Activated CD8-positive, alpha-beta memory T cell treated with anti-CD3 and anti-CD28 coated beads, Interleukin-2, amount 10 ng/mL, durations not matched to agents 7 days and 5 days (primary cell): ENCODE measurements at regions not wholly inside any gene's neighbourhood (a gene's known extent, or its start where the extent isn't known, plus 50 kb on each side); places are given as distances from the start of the nearest gene placed in this dataset.
"Not testable (repeated sequence)": the region's sequence is repeated elsewhere in the genome, so short reads cannot be mapped to it uniquely, and the experiment has no call there.

Experiments
- ATAC-seq: fragments of 150-1000 bp; cut with Tn5 transposase; one replicate; pipeline ENCODE4 v1.10.0; 2021; ENCODE audit warnings: moderate library complexity
- CTCF ChIA-PET: fragments of 350-600 bp; sonication (Branson Sonifier 250); formaldehyde crosslinking; loops from one replicate; lab custom pipeline; 2021; ENCODE audit warnings: antibody characterized with exemption; lab: Charles Lee
- DNase-seq: peaks from one replicate; pipeline ENCODE4 v3.0.0-alpha.2; 2020
- H3K27ac Mint-ChIP-seq: one replicate; pipeline ENCODE4 v1.8.0; 2021; ENCODE audit warnings: mild to moderate bottlenecking, mixed read lengths
- H3K27me3 Mint-ChIP-seq: one replicate; pipeline ENCODE4 v1.8.0; 2021; ENCODE audit warnings: mixed read lengths
- H3K36me3 Mint-ChIP-seq: one replicate; pipeline ENCODE4 v1.8.0; 2021; ENCODE audit warnings: mild to moderate bottlenecking, mixed read lengths
- H3K4me1 Mint-ChIP-seq: one replicate; pipeline ENCODE4 v1.8.0; 2021; ENCODE audit warnings: mixed read lengths
- H3K4me3 Mint-ChIP-seq: one replicate; pipeline ENCODE4 v1.8.0; 2021; ENCODE audit warnings: mild to moderate bottlenecking, moderate library complexity, mixed read lengths
- H3K9me3 Mint-ChIP-seq: one replicate; pipeline ENCODE4 v1.8.0; 2022; ENCODE audit warnings: low read depth, mixed read lengths

GRCh38 chr5:143920772-143921171 lies 108.8 kb downstream of the HMHB1 start:
- Mint-ChIP-seq H3K4me1 (peaks cover 7% of the 10 kb centered on the region), H3K9me3 (no peaks in the 10 kb centered on the region), H3K27me3 (peaks cover 17% of the 10 kb centered on the region), H3K36me3 (no peaks in the 10 kb centered on the region), H3K4me3 (no peak overlapping the region), H3K27ac (no peak overlapping the region)
- no peak for ATAC-seq
- no peak for DNase-seq
- CTCF ChIA-PET, result no interaction called here

GRCh38 chr5:143921525-143922311 lies 109.8 kb downstream of the HMHB1 start:
- Mint-ChIP-seq H3K27me3 (peaks cover 7% of the 10 kb centered on the region), H3K4me1 (peaks cover 7% of the 10 kb centered on the region), H3K4me3 (no peak overlapping the region), H3K36me3 (no peaks in the 10 kb centered on the region), H3K27ac (no peak overlapping the region), H3K9me3 (no peaks in the 10 kb centered on the region)
- CTCF ChIA-PET, result no interaction called here
- DNase-seq (no peak), ATAC-seq (no peak)

DNA sequence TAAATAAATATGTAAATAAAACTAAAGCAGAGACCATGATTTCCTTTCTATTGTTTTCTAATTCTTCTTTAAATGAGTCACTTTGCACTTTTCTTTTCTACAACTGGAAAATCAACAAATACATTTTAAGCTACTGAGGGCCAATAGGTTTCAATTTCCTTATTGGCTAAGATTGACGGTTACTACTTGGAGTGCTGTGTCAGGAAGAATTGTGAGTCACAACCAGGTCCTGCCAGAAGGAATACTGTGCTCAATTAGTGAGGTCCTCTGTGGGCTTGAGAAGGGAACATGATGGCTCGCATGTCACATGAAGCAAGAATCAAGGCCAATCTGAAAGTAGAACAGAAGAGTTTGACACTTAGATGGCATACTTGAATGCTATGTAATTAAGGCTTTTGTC lies 110.8 kb downstream of the HMHB1 start:
- Mint-ChIP-seq H3K4me3 (no peak overlapping the region), H3K27me3 (peaks cover 2% of the 10 kb centered on the region), H3K27ac (no peak overlapping the region), H3K9me3 (no peaks in the 10 kb centered on the region), H3K4me1 (peaks cover 7% of the 10 kb centered on the region), H3K36me3 (no peaks in the 10 kb centered on the region)
- ATAC-seq (no peak), DNase-seq (no peak)
- CTCF ChIA-PET, result no interaction called here

GRCh38 chr5:143923634-143924266 lies 111.8 kb downstream of the HMHB1 start:
- H3K4me3 Mint-ChIP-seq, result no peak overlapping the region
- CTCF ChIA-PET, result interaction anchor here (0.6 kb wide), 1 partner anchor 230 kb away, joined by 3 read pairs; no protein-coding TSS in a partner anchor
- H3K9me3 Mint-ChIP-seq, result peaks cover 1% of the 10 kb centered on the region
- ATAC-seq (peak; percentile 47), DNase-seq (no peak)
- no peaks in the 10 kb centered on the region for H3K36me3 Mint-ChIP-seq
- H3K27me3 Mint-ChIP-seq, result no peaks in the 10 kb centered on the region
- H3K4me1 Mint-ChIP-seq, result peaks cover 7% of the 10 kb centered on the region
- no peak overlapping the region for H3K27ac Mint-ChIP-seq

DNA sequence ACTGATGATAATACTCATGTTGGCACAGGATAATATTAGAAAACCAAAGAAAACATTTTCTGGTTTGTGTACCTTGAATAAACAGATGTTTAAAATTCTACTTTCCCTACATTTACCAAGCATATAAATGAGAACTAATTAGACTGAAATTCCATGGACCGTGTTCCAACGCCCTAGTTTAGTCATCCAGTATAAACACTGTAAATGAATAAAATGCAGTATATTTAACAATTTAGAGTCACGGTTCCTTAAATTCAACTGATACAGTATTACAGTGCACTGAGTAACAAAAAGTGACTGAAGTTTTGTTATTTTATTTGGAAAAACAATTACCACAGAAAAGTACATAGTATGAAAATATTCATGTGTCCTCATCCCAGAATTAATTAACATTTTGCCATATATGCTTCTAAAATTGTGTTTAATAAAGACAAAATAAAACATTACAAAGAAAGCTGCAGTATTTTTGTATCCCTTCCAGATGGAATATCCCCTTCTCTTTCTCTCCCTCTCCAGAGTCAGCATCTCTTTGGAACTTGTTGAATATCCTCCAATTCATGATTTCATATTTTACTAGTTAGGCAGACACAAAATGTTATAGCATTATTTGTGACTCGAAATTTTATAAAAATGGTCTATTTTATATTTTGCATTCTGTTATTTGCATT lies 112.5 kb downstream of the HMHB1 start:
- no peak for ATAC-seq
- CTCF ChIA-PET, result interaction anchor here (0.6 kb wide), 1 partner anchor 231 kb away, joined by 3 read pairs; no protein-coding TSS in a partner anchor

GRCh38 chr5:143924979-143925325 lies 113.0 kb downstream of the HMHB1 start:
- H3K4me3 Mint-ChIP-seq, H3K27ac Mint-ChIP-seq, DNase-seq, H3K4me1 Mint-ChIP-seq, H3K27me3 Mint-ChIP-seq, H3K9me3 Mint-ChIP-seq, H3K36me3 Mint-ChIP-seq, ATAC-seq, CTCF ChIA-PET: not testable (repeated sequence)

More for the DNA sequence above, 112.5 kb downstream of the HMHB1 start:
- H3K9me3 Mint-ChIP-seq, result peaks cover 1% of the 10 kb centered on the region
- no peaks in the 10 kb centered on the region for H3K36me3 Mint-ChIP-seq
- H3K27me3 Mint-ChIP-seq, result no peaks in the 10 kb centered on the region
- H3K4me1 Mint-ChIP-seq, result peaks cover 7% of the 10 kb centered on the region
- no peak for DNase-seq
- H3K4me3 Mint-ChIP-seq, result no peak overlapping the region
- no peak overlapping the region for H3K27ac Mint-ChIP-seq

GRCh38 chr5:143929486-143929885 lies 117.5 kb downstream of the HMHB1 start:
- Mint-ChIP-seq H3K9me3 (peaks cover 6% of the 10 kb centered on the region), H3K4me3 (no peak overlapping the region), H3K4me1 (no peaks in the 10 kb centered on the region), H3K27ac (no peak overlapping the region), H3K36me3 (no peaks in the 10 kb centered on the region), H3K27me3 (peaks cover 9% of the 10 kb centered on the region)
- ATAC-seq (no peak), DNase-seq (no peak)
- CTCF ChIA-PET, result no interaction called here

DNA sequence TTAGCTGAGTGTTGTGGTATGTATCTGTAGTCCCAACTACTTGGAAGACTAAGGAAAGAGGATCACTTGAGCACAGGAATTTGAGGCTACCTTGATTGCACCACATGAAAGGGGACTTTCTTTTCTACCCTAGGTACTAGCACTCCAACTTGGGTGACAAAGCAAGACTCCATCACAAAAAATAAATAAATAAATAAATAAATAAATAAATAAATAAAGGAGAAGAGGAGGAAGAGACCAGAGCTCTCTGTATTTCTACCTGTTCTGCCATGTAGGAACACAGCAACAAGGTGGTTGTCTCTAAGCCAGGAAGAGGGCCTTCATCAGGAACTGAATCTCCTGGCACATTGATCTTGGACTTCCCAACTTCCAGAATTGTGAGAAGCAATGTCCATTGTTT lies 118.6 kb downstream of the HMHB1 start:
- no peak for DNase-seq
- ATAC-seq, result no peak
- peaks cover 8% of the 10 kb centered on the region for H3K9me3 Mint-ChIP-seq
- H3K27me3 Mint-ChIP-seq, result peaks cover 11% of the 10 kb centered on the region
- H3K4me1 Mint-ChIP-seq, result no peaks in the 10 kb centered on the region
- no peak overlapping the region for H3K27ac Mint-ChIP-seq
- peaks cover 2% of the 10 kb centered on the region for H3K36me3 Mint-ChIP-seq
- no peak overlapping the region for H3K4me3 Mint-ChIP-seq
- CTCF ChIA-PET, result interaction anchor here (0.7 kb wide), 1 partner anchor 258 kb away, joined by 3 read pairs; no protein-coding TSS in a partner anchor

- Mint-ChIP-seq H3K27ac (no peak overlapping the region), H3K9me3 (peaks cover 8% of the 10 kb centered on the region)
- CTCF ChIA-PET, result interaction anchor here (0.7 kb wide), 1 partner anchor 257 kb away, joined by 3 read pairs; no protein-coding TSS in a partner anchor
Observed at GRCh38 chr5:143931476-143931875, 119.5 kb downstream of the HMHB1 start.

GRCh38 chr5:143931986-143932385 lies 120.0 kb downstream of the HMHB1 start:
- Mint-ChIP-seq H3K36me3 (peaks cover 2% of the 10 kb centered on the region), H3K9me3 (peaks cover 8% of the 10 kb centered on the region), H3K4me1 (no peaks in the 10 kb centered on the region), H3K27me3 (peaks cover 14% of the 10 kb centered on the region), H3K4me3 (no peak overlapping the region), H3K27ac (no peak overlapping the region)
- ATAC-seq (no peak), DNase-seq (no peak)
- CTCF ChIA-PET, result no interaction called here

More at GRCh38 chr5:143931476-143931875, 119.5 kb downstream of the HMHB1 start:
- peaks cover 11% of the 10 kb centered on the region for H3K27me3 Mint-ChIP-seq
- H3K4me3 Mint-ChIP-seq, result no peak overlapping the region
- ATAC-seq (no peak), DNase-seq (no peak)
- no peaks in the 10 kb centered on the region for H3K4me1 Mint-ChIP-seq
- peaks cover 2% of the 10 kb centered on the region for H3K36me3 Mint-ChIP-seq

DNA sequence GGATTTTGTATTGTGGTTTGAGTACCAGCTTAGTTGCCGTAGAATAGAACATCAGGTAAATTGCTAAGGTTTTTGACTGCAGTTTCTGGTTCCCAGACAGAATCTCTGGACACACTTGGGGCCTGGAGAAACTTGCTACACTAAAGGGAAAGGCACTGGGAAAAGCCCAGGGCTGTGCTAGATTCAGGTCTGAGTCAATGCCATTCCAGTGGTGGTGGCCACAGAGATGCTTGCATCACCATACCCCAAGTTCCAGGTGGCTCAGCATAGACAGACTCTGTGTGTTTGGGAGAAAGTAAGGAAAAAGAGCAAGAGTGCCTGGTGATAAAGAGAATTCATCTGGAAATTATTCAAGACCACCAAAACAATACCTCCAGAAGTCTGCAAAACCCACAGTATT lies 120.6 kb downstream of the HMHB1 start:
- peaks cover 2% of the 10 kb centered on the region for H3K36me3 Mint-ChIP-seq
- no peaks in the 10 kb centered on the region for H3K4me1 Mint-ChIP-seq
- no peak overlapping the region for H3K4me3 Mint-ChIP-seq
- no peak for DNase-seq
- CTCF ChIA-PET, result no interaction called here
- no peak for ATAC-seq
- H3K27me3 Mint-ChIP-seq, result peaks cover 14% of the 10 kb centered on the region
- peaks cover 8% of the 10 kb centered on the region for H3K9me3 Mint-ChIP-seq
- H3K27ac Mint-ChIP-seq, result no peak overlapping the region

DNA sequence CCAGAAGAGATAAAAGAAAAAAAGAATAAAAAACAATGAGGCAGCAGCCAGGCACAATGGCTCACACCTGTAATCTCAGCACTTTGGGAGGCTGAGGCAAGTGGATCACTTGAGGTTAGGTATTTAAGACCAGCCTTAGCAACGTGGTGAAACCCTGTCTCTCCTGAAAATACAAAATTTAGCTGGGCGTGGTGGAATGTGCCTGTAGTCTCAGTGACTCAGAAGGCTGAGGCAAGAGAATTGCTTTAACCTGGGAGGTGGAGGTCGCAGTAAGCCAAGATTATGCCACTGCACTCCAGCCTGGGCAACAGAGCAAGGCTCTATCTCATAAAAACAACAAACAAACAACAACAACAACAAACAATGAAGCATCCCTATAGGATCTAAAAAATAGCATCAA lies 121.5 kb downstream of the HMHB1 start:
- ATAC-seq, result no peak
- Mint-ChIP-seq H3K27me3 (peaks cover 17% of the 10 kb centered on the region), H3K4me3 (no peak overlapping the region), H3K36me3 (peaks cover 2% of the 10 kb centered on the region), H3K4me1 (no peaks in the 10 kb centered on the region), H3K9me3 (peaks cover 6% of the 10 kb centered on the region), H3K27ac (no peak overlapping the region)
- DNase-seq, result no peak
- CTCF ChIA-PET, result no interaction called here

GRCh38 chr5:143934821-143935220 lies 122.9 kb downstream of the HMHB1 start:
- peaks cover 9% of the 10 kb centered on the region for H3K9me3 Mint-ChIP-seq
- CTCF ChIA-PET, result no interaction called here
- peaks cover 2% of the 10 kb centered on the region for H3K36me3 Mint-ChIP-seq
- ATAC-seq, result no peak
- no peak for DNase-seq
- H3K4me3 Mint-ChIP-seq, result no peak overlapping the region
- H3K27ac Mint-ChIP-seq, result no peak overlapping the region
- H3K4me1 Mint-ChIP-seq, result no peaks in the 10 kb centered on the region
- H3K27me3 Mint-ChIP-seq, result peaks cover 17% of the 10 kb centered on the region
